ENCODE measurements at regions not wholly inside any gene's neighbourhood (a gene's known extent, or its start where the extent isn't known, plus 50 kb on each side); places are given as distances from the start of the nearest gene placed in this dataset.

DNA sequence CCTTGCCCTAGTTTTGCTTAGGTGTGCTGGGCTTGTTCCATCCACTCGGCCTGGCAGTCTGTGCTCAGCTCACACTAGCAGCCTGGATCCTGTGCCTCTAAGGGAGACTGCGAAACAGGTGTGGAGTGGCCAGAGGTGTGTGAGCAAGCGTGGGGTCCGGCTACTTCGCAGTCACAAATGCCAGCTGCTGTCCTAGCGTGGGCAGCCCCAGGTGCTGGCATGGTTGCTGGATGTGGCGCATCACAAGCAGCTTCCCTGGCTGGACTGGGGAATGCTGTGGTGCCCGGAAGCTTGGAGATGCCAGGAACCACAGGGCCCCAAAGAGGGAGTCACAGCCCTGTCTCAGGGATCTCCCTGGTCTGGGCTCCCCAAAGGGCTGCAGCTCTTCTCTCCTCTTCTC is 119.0 kb upstream of the TMEFF2 start:
- no peak for DNase-seq (ENCODE audit: low read depth, low spot score)

DNA sequence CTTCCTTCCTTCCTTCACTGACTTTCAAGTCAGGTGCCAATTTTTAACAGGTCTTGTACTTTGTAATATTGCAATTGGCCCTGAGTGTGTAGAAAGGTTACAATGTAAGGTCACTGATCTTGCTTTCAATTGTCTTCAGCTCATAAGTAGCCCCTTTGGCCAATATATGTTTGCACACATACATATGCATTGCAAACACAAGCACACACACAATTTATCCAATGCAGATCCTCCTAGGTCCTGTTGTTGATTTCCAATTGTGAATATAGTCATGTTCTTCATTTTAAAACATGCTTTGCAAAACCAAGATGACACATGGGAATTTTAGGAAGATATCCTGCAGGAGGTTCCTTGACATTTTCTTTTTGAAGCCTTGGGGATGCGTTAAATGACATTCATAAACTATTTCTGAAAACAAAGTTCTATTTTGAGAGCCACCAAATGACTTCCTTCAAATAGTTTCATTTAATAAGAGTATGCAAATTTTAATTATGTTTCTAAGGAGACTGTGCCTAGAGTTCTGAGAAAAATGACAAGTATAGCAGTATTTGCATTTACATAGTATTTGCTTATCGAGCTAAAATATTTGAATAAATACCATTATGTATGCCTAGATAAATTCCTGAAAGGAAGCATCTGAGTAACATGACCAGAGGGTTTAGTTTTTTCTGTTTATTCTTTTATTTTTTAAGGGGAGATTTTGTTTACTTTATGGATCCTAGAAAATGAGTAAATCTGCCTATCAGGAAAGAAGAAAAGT is 117.1 kb upstream of the TMEFF2 start:
- DNase-seq (ENCODE audit: low read depth, low spot score) = no peak

GRCh38 chr2:192307530-192307929 is 112.8 kb upstream of the TMEFF2 start:
- no peak for DNase-seq (ENCODE audit: low read depth, low spot score)

GRCh38 chr2:192298664-192299063 is 103.9 kb upstream of the TMEFF2 start:
- DNase-seq (ENCODE audit: low read depth, low spot score) = no peak

DNA sequence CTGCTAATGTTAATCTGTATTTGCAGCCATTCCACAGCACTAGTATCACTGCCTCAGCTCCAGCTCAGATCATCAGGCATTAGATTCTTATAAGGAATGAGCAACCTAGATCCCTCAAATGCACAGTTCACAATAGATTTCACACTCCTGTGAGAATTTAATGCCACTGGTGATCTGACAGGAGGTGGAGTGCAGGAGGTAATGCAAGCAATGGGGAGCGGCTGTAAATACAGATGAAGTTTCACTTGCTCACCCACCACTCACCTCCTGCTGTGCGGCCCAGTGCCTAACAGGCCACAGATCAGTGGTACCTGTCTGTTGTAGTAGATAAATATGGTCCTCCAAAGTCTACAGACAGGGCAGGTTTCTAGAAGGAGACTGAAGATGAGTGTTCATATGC is 97.7 kb upstream of the TMEFF2 start:
- no peak for DNase-seq (ENCODE audit: low read depth, low spot score)

DNA sequence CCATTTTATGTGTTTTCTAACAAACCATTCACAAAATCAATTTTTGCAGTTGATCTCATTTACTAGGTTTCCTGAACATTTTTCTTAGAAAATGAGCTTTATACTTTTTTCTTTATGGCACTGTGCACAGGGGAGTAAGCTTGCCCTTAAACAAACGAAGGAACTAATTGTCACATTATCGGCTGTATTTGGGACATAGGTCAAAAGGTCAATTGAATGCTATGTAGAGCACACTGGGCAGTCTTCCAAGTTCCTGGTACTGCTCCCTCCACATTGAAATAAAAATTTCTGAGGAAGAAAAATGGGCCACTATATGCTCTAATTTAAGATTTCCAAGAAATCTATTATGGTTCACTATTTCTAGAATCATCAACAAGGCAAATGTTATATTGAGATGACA is 93.6 kb upstream of the TMEFF2 start:
- no peak for DNase-seq (ENCODE audit: low read depth, low spot score)

- no peak for DNase-seq (ENCODE audit: low read depth, low spot score)
These were observed 91.5 kb upstream of the TMEFF2 start for GRCh38 chr2:192286093-192286701.

DNA sequence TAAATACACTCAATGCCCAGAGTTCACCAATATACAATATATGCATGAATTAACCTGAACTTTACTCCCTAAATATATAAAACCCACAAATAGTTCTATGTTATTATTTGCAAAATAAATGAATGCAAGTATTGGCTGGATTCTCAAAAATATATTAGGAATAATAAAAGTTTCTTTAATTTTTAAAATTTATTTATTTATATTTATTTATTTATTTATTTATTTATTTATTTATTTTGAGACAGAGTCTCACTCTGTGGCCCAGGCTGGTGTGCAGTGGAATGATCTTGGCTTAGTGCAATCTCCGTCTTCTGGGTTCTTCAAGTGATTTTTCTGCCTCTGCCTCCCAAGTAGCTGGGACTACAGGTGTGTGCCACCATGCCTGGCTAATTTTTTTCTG is 88.7 kb upstream of the TMEFF2 start:
- DNase-seq (ENCODE audit: low read depth, low spot score) = no peak

- DNase-seq (ENCODE audit: low read depth, low spot score) = no peak
These were observed 84.0 kb upstream of the TMEFF2 start for GRCh38 chr2:192278701-192279100.

GRCh38 chr2:192277494-192278109 is 82.9 kb upstream of the TMEFF2 start:
- DNase-seq (ENCODE audit: low read depth, low spot score) = no peak

- DNase-seq (ENCODE audit: low read depth, low spot score) = no peak
These were observed 80.9 kb upstream of the TMEFF2 start for GRCh38 chr2:192275632-192276031.

DNA sequence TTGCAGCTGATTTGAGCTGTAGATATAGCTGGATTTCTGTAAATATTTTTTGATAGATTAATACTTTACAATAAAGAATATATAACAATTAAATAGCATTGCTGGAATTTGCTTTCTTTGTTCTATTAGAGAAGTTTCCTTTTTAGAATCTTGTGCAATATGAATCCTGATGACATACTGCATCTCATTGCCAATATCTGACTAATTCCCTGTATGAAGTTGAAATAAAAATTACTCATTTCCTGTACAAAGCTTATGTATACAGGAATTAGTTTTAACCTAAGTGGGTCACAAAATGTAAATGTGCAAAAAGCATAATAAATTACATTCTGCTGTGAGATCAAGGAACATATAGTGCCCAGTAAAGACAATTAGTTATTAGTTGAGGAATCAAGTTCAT is 72.8 kb upstream of the TMEFF2 start:
- DNase-seq (ENCODE audit: low read depth, low spot score) = no peak

DNA sequence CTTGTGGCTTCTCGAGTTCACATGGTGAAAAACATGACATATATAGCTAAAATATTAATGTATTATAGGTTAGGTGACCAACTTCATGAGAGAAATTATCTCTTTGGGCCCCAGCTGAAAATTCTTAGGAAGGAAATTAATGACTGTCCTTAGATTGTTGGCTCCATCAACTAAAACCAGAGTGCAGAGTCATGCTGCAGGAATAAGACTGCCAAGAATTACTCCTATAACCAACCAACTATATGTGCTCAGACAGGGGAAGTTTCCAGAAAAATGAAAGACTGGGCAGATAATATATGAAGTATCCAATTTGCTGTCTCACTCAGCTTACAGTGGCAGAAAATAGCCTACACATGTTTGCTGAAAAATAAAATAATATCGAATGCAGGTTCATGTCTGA is 71.0 kb upstream of the TMEFF2 start:
- no peak for DNase-seq (ENCODE audit: low read depth, low spot score)

DNA sequence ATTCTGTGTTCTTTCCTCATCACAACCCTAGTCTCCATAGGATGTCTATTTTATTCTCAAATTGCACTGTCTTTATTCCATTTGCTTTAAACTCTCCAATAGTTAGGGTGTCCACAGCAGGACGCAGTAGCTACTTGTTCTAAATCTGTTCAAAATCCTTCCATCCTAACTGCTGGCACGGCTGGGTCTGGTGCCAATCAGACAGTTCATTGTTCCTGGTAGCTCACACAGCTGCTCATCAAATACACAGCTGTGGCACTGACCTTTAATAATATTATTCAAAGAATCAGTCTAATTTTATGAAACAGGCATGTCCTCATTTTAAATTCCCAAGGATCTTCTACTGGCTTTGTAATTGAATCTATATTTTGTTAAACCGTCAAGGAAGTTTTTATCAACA is 59.7 kb upstream of the TMEFF2 start:
- DNase-seq (ENCODE audit: low read depth, low spot score) = no peak

DNA sequence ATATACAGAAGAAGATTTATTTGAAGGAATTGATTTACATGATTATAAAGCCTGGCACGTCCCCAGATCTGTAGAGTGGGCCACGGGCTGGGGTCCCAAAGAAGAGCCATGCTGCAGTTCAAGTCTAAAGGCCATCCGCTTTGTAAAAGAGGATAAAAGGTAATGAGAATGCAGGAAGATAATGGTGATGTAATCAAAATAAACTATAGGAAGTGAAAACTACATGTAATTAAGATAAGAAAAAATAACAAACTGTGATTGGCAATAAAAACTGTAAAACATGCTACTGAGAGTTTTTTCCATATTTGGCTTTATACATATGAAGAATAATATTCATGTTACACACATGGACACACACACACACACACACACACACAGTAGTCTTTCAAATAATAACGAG is 59.0 kb upstream of the TMEFF2 start:
- DNase-seq (ENCODE audit: low read depth, low spot score) = no peak

DNA sequence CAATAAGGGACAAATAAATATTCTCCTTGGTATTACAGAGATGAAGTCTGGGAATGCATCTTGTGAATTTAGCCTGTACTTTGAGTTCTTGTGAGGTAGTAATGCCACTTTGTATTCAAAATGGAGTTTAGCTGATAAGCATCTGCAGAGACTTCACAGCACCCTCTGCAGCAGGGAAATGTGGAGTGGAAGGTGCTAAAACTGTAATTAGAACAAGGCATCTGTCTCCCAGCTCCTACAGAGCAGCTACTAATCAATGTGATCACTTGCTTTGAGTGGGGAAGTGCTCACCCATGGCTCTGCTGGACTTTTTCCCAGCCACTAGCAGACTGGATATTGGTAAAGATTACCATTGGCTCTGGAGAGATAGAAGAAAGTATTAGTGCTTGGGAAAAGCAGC is 56.2 kb upstream of the TMEFF2 start:
- DNase-seq (ENCODE audit: low read depth, low spot score) = no peak

DNA sequence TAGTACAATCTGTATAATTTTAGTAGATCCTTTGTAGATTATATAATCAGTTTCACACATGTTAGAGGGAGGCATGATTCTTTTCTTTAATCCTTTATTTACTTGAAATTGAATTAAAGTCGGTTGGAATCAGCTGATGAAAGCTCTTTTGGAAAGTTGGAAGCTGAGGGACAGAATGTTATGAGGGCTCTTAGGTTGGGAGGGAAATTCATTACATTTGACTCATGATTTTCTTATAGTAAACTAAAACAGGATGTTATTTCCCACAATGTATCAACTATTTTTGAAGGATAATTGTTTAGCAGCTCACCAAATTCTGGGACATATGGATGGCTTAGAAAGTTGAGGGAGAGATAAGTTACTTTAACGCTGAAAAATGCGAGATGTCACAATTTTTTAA is 52.7 kb upstream of the TMEFF2 start:
- no peak for DNase-seq (ENCODE audit: low read depth, low spot score)

GRCh38 chr2:192246297-192246696 is 51.6 kb upstream of the TMEFF2 start:
- no peak for DNase-seq (ENCODE audit: low read depth, low spot score)

DNA sequence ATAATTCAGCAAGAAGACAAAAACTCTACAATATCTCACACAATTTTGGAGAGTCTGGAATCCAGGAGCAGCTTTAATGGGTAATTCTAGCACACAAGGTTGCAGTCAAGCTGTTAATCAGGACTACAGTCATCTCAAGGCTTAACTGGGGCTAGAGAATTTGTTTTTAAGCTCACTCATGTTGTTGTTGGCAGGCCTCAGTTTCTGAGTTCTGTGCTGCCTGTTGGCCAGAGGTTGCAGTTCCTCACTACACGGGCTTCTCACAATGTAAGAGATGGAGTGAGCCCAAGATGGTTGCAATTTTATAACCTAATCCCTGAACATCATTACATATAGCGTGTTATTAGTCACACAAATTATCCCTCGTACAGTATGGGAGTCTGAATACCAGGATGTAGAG is 50.6 kb upstream of the TMEFF2 start:
- DNase-seq (ENCODE audit: low read depth, low spot score) = no peak

Data from activated CD4-positive, CD25-positive, alpha-beta regulatory T cell treated with anti-CD3 and anti-CD28 coated beads, Interleukin-2, amount 50 U/mL, for 16 hours (primary cell).